HAP-1 (cell line): ENCODE measurements at regions not wholly inside any gene's neighbourhood (a gene's known extent, or its start where the extent isn't known, plus 50 kb on each side); places are given as distances from the start of the nearest gene placed in this dataset.

Experiments
- DNase-seq, 2 experiments: peaks; one replicate each; pipeline ENCODE4 v3.0.0-alpha.2; 2016 to 2020; ENCODE audit warnings: low spot score in 2 of 2
- H3K27me3 ChIP-seq: fragments of 250-450 bp; sonication (Bioruptor Pico); 2 replicates; pipeline ENCODE4 v1.5.1; 2020; ENCODE audit warnings: low read depth, mild to moderate bottlenecking, moderate library complexity
- H3K36me3 ChIP-seq: fragments of 250-450 bp; sonication (Bioruptor Pico); replicated peaks from 2 replicates; pipeline ENCODE4 v1.5.1; 2020; ENCODE audit warnings: mild to moderate bottlenecking
- H3K4me1 ChIP-seq: fragments of 250-450 bp; sonication (Bioruptor Pico); 2 replicates; pipeline ENCODE4 v1.5.1; 2020; ENCODE audit warnings: mild to moderate bottlenecking
- H3K4me3 ChIP-seq: fragments of 250-450 bp; sonication (Bioruptor Pico); 2 replicates; pipeline ENCODE4 v1.5.1; 2020; ENCODE audit warnings: mild to moderate bottlenecking, moderate library complexity
- H3K9me3 ChIP-seq: fragments of 250-450 bp; sonication (Bioruptor Pico); 2 replicates; pipeline ENCODE4 v1.5.1; 2020; ENCODE audit warnings: mild to moderate bottlenecking, moderate library complexity
- in situ Hi-C: fragments of 300-500 bp; cut with MboI; formaldehyde crosslinking; loops from 3 replicates; pipeline ENCODE4 v1.14.3; 2020; ENCODE audit warnings: low sequenced_read_pairs, inconsistent platforms, mixed read lengths

DNA sequence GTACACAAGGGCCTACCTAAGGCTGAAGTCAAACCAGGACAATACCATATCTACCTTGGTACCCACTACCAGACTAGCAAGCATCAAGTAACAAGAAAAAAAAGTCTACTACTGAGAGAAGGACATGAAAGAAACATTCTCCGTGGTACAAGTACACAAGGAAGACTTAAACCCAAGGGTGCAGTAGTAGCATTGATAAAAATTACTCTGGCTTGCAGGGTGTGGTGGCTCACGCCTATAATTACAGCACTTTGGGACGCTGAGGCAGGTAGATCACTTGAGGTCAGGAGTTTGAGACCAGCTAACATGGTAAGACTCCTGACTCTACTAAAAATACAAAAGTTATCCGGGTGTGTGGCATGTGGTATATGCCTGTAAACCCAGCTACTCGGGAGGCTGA is 386.5 kb upstream of the PMFBP1 start:
- no peak for DNase-seq
- Histone ChIP-seq H3K4me3 (no peak overlapping the region), H3K4me1 (peaks cover 14% of the 10 kb centered on the region), H3K27me3 (no peaks in the 10 kb centered on the region), H3K9me3 (no peaks in the 10 kb centered on the region), H3K36me3 (no peaks in the 10 kb centered on the region)
- in situ Hi-C loops, result no loop called here

- peaks cover 4% of the 10 kb centered on the region; the same call in 1 of the 2 replicates for H3K4me1 ChIP-seq
- no peak for DNase-seq
Measured at GRCh38 chr16:72554935-72555334, 383.0 kb upstream of the PMFBP1 start.

GRCh38 chr16:72552654-72553053 is 380.7 kb upstream of the PMFBP1 start:
- Histone ChIP-seq H3K4me3 (no peak overlapping the region), H3K27me3 (no peaks in the 10 kb centered on the region), H3K4me1 (peaks cover 4% of the 10 kb centered on the region; the same call in 1 of the 2 replicates), H3K9me3 (no peaks in the 10 kb centered on the region), H3K36me3 (no peaks in the 10 kb centered on the region)
- DNase-seq, result no peak
- in situ Hi-C loops, result no loop called here

More at GRCh38 chr16:72554935-72555334, 383.0 kb upstream of the PMFBP1 start:
- H3K4me3 ChIP-seq, result no peak overlapping the region
- H3K36me3 ChIP-seq, result no peaks in the 10 kb centered on the region
- H3K9me3 ChIP-seq, result no peaks in the 10 kb centered on the region
- in situ Hi-C loops, result no loop called here
- H3K27me3 ChIP-seq, result no peaks in the 10 kb centered on the region

- no peaks in the 10 kb centered on the region for H3K36me3 ChIP-seq
- in situ Hi-C loops, result no loop called here
- no peak for DNase-seq
- H3K4me3 ChIP-seq, result no peak overlapping the region
- H3K27me3 ChIP-seq, result no peaks in the 10 kb centered on the region
- no peaks in the 10 kb centered on the region for H3K9me3 ChIP-seq
- H3K4me1 ChIP-seq, result peaks cover 4% of the 10 kb centered on the region; the same call in 1 of the 2 replicates
Measured at GRCh38 chr16:72551649-72552048, 379.7 kb upstream of the PMFBP1 start.

DNA sequence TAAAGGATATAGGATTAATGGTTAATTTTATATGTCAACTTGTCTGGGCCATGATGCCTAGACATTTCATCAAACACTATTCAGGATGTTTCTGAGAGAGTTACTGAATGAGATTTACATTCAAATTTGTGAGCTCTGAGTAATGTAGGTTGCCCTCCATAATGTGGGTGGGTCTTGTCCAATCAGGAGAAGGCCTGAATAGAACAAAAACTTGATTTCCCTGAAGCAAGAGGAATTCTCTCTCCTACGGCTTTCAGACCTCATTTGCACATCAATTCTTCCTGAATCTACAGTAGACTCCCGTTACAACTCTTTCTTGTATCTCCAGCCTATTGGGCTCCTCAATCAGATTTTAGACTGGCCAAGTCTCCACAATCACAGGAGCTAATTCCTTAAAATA is 377.9 kb upstream of the PMFBP1 start:
- Histone ChIP-seq H3K4me3 (no peak overlapping the region), H3K27me3 (no peaks in the 10 kb centered on the region), H3K36me3 (no peaks in the 10 kb centered on the region), H3K4me1 (peaks cover 4% of the 10 kb centered on the region; the same call in 1 of the 2 replicates), H3K9me3 (no peaks in the 10 kb centered on the region)
- DNase-seq, result peak in 1 of 2 experiments; percentile 19
- in situ Hi-C loops, result no loop called here

- in situ Hi-C loops, result no loop called here
- Histone ChIP-seq H3K36me3 (no peaks in the 10 kb centered on the region), H3K9me3 (no peaks in the 10 kb centered on the region; the same call in 1 of the 2 replicates), H3K4me3 (no peak overlapping the region), H3K27me3 (no peaks in the 10 kb centered on the region), H3K4me1 (no peaks in the 10 kb centered on the region)
- DNase-seq, result no peak
Measured at GRCh38 chr16:72542102-72542501, 370.1 kb upstream of the PMFBP1 start.

DNA sequence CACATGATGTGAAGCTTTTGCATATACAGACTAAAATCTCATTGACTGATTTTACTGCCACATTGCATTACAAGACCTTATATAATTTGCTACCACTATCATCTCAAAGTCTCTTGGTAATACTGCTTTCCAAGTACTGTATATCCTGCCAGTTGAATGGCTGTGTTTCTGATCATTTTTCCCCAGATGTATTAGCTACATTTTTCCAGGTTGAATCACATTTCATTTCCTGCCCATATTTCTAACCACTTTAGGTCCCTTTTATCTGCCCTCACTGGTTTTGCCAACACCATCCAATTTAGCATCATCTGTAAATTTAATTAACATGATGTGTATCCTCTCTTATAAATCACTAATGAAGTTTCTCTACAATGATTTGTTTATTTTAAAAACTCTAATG is 365.7 kb upstream of the PMFBP1 start:
- Histone ChIP-seq H3K27me3 (no peaks in the 10 kb centered on the region), H3K9me3 (no peaks in the 10 kb centered on the region; the same call in 1 of the 2 replicates), H3K4me1 (no peaks in the 10 kb centered on the region), H3K36me3 (no peaks in the 10 kb centered on the region), H3K4me3 (no peak overlapping the region)
- in situ Hi-C loops, result no loop called here
- DNase-seq, result no peak

- no peak for DNase-seq
- Histone ChIP-seq H3K27me3 (no peaks in the 10 kb centered on the region), H3K4me3 (no peak overlapping the region), H3K9me3 (no peaks in the 10 kb centered on the region), H3K4me1 (no peaks in the 10 kb centered on the region), H3K36me3 (no peaks in the 10 kb centered on the region)
- in situ Hi-C loops, result no loop called here
Measured at GRCh38 chr16:72536723-72537435, 364.9 kb upstream of the PMFBP1 start.

GRCh38 chr16:72532906-72533410 is 361.0 kb upstream of the PMFBP1 start:
- no peaks in the 10 kb centered on the region for H3K4me1 ChIP-seq
- H3K4me3 ChIP-seq, result no peak overlapping the region
- no peaks in the 10 kb centered on the region for H3K9me3 ChIP-seq
- no peak for DNase-seq
- H3K27me3 ChIP-seq, result no peaks in the 10 kb centered on the region
- in situ Hi-C loops, result no loop called here
- no peaks in the 10 kb centered on the region for H3K36me3 ChIP-seq

DNA sequence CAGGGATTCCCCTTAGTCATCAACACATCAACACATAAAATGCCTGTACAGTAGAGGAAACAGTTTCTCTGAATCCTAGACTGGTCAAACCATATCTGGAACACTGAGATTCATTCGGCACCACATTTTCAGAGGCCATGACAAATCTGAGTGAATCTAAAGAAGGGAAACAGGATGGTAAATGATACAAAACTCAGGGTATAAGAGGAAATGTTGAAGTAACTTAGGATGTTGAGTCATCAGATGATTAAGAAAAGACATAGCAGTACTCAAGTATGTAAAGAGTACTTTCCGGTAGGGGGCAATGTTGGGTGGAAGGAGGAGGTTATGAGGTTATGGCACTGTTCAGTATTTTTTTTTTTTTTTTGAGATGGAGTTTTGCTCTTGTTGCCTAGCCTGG is 358.5 kb upstream of the PMFBP1 start:
- Histone ChIP-seq H3K9me3 (no peaks in the 10 kb centered on the region), H3K36me3 (no peaks in the 10 kb centered on the region), H3K4me3 (no peak overlapping the region), H3K4me1 (no peaks in the 10 kb centered on the region), H3K27me3 (no peaks in the 10 kb centered on the region)
- in situ Hi-C loops, result no loop called here
- DNase-seq, result no peak

DNA sequence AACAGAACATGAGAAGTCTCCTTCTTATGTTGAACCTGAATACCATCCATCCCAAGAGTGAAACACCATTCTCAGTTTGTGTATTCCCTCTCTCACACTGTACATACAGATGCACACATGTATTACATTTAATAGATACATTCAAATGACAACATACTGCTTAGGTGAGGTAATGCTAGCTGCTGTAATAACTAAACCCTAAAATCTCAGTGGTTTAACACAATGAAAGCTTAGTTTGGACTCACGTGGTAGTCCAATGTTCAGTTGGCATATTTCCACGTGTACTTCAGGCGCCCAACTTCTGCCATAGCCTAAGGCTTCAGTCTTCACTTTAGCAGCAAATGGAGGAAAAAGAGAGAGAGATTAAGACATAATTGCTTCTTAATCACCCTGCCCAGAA is 351.1 kb upstream of the PMFBP1 start:
- Histone ChIP-seq H3K27me3 (no peaks in the 10 kb centered on the region), H3K9me3 (peaks cover 8% of the 10 kb centered on the region), H3K4me3 (no peak overlapping the region), H3K4me1 (no peaks in the 10 kb centered on the region), H3K36me3 (peaks cover 10% of the 10 kb centered on the region)
- in situ Hi-C loops, result no loop called here
- no peak for DNase-seq

DNA sequence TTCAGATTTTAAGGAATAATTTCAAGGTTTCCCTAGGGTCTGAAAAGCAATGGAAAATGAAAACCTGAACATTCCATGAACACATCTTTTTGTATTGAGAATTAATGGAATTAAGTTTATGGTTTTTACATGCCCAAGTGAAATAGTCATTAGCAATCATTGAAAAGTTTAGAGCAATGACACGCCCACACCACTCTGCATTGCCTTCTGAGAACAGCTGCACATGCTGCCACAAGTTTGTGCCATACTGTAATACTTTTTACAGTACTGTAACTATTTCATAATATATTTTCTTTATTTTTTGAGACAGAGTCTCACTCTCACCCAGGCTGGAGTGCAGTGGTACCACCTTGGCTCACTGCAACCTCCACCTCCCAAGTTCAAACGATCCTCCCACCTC is 345.2 kb upstream of the PMFBP1 start:
- Histone ChIP-seq H3K9me3 (peaks cover 4% of the 10 kb centered on the region), H3K4me1 (no peaks in the 10 kb centered on the region), H3K36me3 (peaks cover under 1% of the 10 kb centered on the region; the same call in 1 of the 2 replicates), H3K4me3 (no peak overlapping the region), H3K27me3 (no peaks in the 10 kb centered on the region)
- in situ Hi-C loops, result no loop called here
- DNase-seq, result no peak

GRCh38 chr16:72511171-72511570 is 339.2 kb upstream of the PMFBP1 start:
- H3K4me3 ChIP-seq, result no peak overlapping the region
- H3K9me3 ChIP-seq, result no peaks in the 10 kb centered on the region
- in situ Hi-C loops, result no loop called here
- no peaks in the 10 kb centered on the region for H3K4me1 ChIP-seq
- DNase-seq, result no peak
- no peaks in the 10 kb centered on the region for H3K27me3 ChIP-seq
- no peaks in the 10 kb centered on the region for H3K36me3 ChIP-seq

- in situ Hi-C loops, result no loop called here
- Histone ChIP-seq H3K36me3 (no peaks in the 10 kb centered on the region), H3K27me3 (no peaks in the 10 kb centered on the region), H3K4me1 (no peaks in the 10 kb centered on the region), H3K4me3 (no peak overlapping the region), H3K9me3 (no peaks in the 10 kb centered on the region)
- no peak for DNase-seq
Measured at GRCh38 chr16:72508191-72508590, 336.2 kb upstream of the PMFBP1 start.
